ENCODE measurements at regions not wholly inside any gene's neighbourhood (a gene's known extent, or its start where the extent isn't known, plus 50 kb on each side); places are given as distances from the start of the nearest gene placed in this dataset.

DNA sequence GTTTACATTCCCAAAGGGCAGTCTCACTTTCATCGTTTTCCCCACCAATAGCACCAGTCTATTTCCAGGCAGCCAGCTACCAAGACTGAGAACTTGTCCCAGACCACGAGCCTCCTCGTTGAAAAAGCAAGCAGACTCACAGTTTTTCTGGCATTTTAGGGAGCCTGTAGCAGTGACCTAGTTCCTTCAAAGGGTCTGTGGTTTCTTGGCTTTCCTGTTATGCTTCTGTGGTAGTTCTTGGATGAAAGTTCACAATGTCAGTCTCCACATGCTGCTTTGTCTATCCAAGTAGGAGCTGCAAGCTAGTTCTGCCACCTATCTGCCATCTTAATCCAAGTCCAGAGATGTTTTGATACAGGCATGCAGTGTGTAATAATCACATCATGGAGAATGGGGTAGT, 151.6 kb upstream of the ZC4H2 start:
- H2BK120ac ChIP-seq (replicated peaks; ENCODE audit: low read depth, low read length), result no peak overlapping the region
- no peaks in the 10 kb centered on the region for H3K36me3 ChIP-seq (ENCODE audit: control insufficient read depth in 2 of 4, insufficient read depth in 4 of 4, low read length in 3 of 4)
- POLR2A ChIA-PET (ENCODE audit: partially characterized antibody), result no interaction called here
- no peak overlapping the region for H4K91ac ChIP-seq (replicated peaks; ENCODE audit: insufficient read length, low read length)
- no peaks in the 10 kb centered on the region for H3K79me1 ChIP-seq (ENCODE audit: low read depth, low read length)
- H3K4me3 ChIP-seq (ENCODE audit: extremely low read depth in 1 of 4, insufficient read depth in 2 of 4, low read depth in 3 of 4, low read length in 4 of 4), result no peak overlapping the region
- H2BK20ac ChIP-seq (ENCODE audit: low read length), result no peak overlapping the region
- CTCF ChIA-PET (ENCODE audit: partially characterized antibody), result no interaction called here
- no peak for FAIRE-seq
- no peaks in the 10 kb centered on the region for H3K9me3 ChIP-seq (ENCODE audit: insufficient read depth in 2 of 2, low read depth in 1 of 2, low read length in 1 of 2)
- H3K14ac ChIP-seq (ENCODE audit: insufficient read length), result no peak overlapping the region
- no peaks in the 10 kb centered on the region for H4K20me1 ChIP-seq (replicated peaks in 1 of 2; ENCODE audit: control insufficient read depth in 1 of 2, insufficient read depth in 2 of 2, low read length in 2 of 2)
- no peak overlapping the region for H2BK15ac ChIP-seq (ENCODE audit: low read length)
- H3K4ac ChIP-seq (replicated peaks; ENCODE audit: insufficient read length, low read depth, low read length), result no peak overlapping the region
- H3K23me2 ChIP-seq (ENCODE audit: low read depth, low read length), result no peaks in the 10 kb centered on the region
- no peak overlapping the region for H2BK5ac ChIP-seq (ENCODE audit: low read depth, low read length)
- H3K4me2 ChIP-seq (ENCODE audit: insufficient read depth in 1 of 2, low read depth in 2 of 2, low read length in 2 of 2), result no peak overlapping the region
- H3K27ac ChIP-seq (ENCODE audit: low read depth, low read length), result no peak overlapping the region
- TF ChIP-seq CREB1 (IDR thresholded peaks at IDR 0.05) (no peak), TAF7 (optimal IDR thresholded peaks at IDR 0.05; ENCODE audit: borderline replicate concordance, low read depth, low read length) (no peak), HDAC6 (IDR thresholded peaks at IDR 0.05; ENCODE audit: low read depth, low read length) (no peak), POU5F1 (IDR thresholded peaks at IDR 0.05; ENCODE audit: low read depth, low read length) (no peak), CBX8 (IDR thresholded peaks at IDR 0.05; ENCODE audit: borderline replicate concordance, low read depth, low read length) (no peak), EP300 (IDR thresholded peaks at IDR 0.05; ENCODE audit: borderline replicate concordance in 1 of 2, low read depth in 2 of 2, low read length in 2 of 2) (no peak), KDM5A (IDR thresholded peaks at IDR 0.05; ENCODE audit: low read length) (no peak), ASH2L (IDR thresholded peaks at IDR 0.05; ENCODE audit: low read length) (no peak)
- TF ChIP-seq, protein P1, sequence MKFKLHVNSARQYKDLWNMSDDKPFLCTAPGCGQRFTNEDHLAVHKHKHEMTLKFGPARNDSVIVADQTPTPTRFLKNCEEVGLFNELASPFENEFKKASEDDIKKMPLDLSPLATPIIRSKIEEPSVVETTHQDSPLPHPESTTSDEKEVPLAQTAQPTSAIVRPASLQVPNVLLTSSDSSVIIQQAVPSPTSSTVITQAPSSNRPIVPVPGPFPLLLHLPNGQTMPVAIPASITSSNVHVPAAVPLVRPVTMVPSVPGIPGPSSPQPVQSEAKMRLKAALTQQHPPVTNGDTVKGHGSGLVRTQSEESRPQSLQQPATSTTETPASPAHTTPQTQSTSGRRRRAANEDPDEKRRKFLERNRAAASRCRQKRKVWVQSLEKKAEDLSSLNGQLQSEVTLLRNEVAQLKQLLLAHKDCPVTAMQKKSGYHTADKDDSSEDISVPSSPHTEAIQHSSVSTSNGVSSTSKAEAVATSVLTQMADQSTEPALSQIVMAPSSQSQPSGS (IDR thresholded peaks at IDR 0.05; ENCODE audit: low read length), result no peak
- DNase-seq (ENCODE audit: low read depth in 1 of 2, low spot score in 2 of 2), result no peak
- H2AK5ac ChIP-seq (ENCODE audit: low read depth, low read length), result no peak overlapping the region
- H2BK12ac ChIP-seq (ENCODE audit: low read depth, low read length), result no peak overlapping the region
- H3K27me3 ChIP-seq (replicated peaks in 1 of 4; ENCODE audit: control insufficient read depth in 3 of 4, extremely low read depth in 1 of 4, insufficient read depth in 3 of 4, low read length in 3 of 4), result no peaks in the 10 kb centered on the region
- H2AFZ ChIP-seq (ENCODE audit: low read length), result no peak overlapping the region
- no peak overlapping the region for H4K5ac ChIP-seq (ENCODE audit: insufficient read length, low read depth, low read length)
- H4K8ac ChIP-seq (ENCODE audit: extremely low read depth, insufficient read depth, low read length), result no peak overlapping the region
- H3K18ac ChIP-seq (ENCODE audit: extremely low read depth, low read length), result no peak overlapping the region
- H3K79me2 ChIP-seq (ENCODE audit: control insufficient read depth in 1 of 2, insufficient read depth in 2 of 2, low read length in 2 of 2), result no peaks in the 10 kb centered on the region
- whole genome bisulfite sequencing, 2 experiments (ENCODE audit: extremely low coverage in 1 of 2, insufficient coverage in 1 of 2, insufficient read length in 1 of 2, insufficient replicate concordance in 2 of 2, low coverage in 1 of 2, low lambda C conversion rate in 2 of 2, missing lambda C conversion rate in 1 of 2), result 88% methylated on average over 1 of the region's 3 CpGs; no CpG with 5 or more reads in 1 of the 2 experiments
- no peak overlapping the region for H3K56ac ChIP-seq (replicated peaks; ENCODE audit: insufficient read length, low read depth, low read length)
- H3K23ac ChIP-seq (ENCODE audit: insufficient read length), result no peak overlapping the region
- H3K4me1 ChIP-seq (replicated peaks in 1 of 4; ENCODE audit: control insufficient read depth in 3 of 4, insufficient read depth in 4 of 4, low read length in 3 of 4), result no peaks in the 10 kb centered on the region
- H3K9ac ChIP-seq (replicated peaks in 1 of 4; ENCODE audit: extremely low read depth in 1 of 4, low read depth in 3 of 4, low read length in 3 of 4), result no peak overlapping the region
